A673 (cell line): ENCODE measurements at regions not wholly inside any gene's neighbourhood (a gene's known extent, or its start where the extent isn't known, plus 50 kb on each side); places are given as distances from the start of the nearest gene placed in this dataset.

Source experiments
- CTCF ChIP-seq: fragments of 300-800, 200-600 bp; sonication (generic); conservative IDR thresholded peaks from 2 replicates; pipeline ENCODE4 v1.5.1; 2017; ENCODE audit warnings: low read depth, mild to moderate bottlenecking, antibody characterized with exemption, low read length, moderate library complexity, mixed read lengths
- EZH2 ChIP-seq: fragments of 200-600 bp; sonication (generic); IDR thresholded peaks from 2 replicates; pipeline ENCODE4 v1.6.1; 2017; ENCODE audit warnings: borderline replicate concordance, low read depth, mild to moderate bottlenecking, mixed read lengths, antibody characterized with exemption, low read length; ENCODE audit not compliant: poor library complexity, severe bottlenecking

- TF ChIP-seq EZH2, result no peak
- no peak for TF ChIP-seq CTCF
These were observed 734.1 kb downstream of the GBE1 start for GRCh38 chr3:81027344-81027743.
